ENCODE measurements at regions not wholly inside any gene's neighbourhood (a gene's known extent, or its start where the extent isn't known, plus 50 kb on each side); places are given as distances from the start of the nearest gene placed in this dataset.

DNA sequence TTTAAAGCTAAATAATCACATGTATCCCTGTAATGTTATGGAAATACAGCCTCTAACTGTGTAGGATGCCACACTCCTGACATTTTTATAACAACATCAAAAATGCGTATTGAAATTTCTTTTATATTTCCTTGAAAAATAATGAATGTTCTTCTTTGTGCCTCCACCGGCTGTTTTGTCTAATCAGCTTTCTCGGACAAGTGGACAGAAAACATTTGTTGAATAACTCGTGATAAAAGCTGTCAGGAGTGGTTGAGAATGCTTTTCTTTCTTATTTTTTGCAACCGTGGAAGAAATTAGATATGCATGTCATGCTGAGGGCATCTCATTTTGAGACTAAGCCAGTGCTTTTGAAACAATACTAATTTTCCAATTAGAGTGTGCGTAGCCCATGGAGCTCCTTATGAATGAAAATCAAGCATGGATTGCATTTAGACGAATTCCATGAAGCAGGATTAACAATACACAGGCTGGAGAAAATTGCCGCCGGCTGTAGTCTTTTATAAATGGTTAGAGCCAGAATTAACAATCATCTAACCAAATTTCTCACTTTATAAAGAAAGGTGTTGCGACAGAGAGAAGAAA is 614.5 kb upstream of the LCORL start (continued):
- TF ChIP-seq, protein P1, sequence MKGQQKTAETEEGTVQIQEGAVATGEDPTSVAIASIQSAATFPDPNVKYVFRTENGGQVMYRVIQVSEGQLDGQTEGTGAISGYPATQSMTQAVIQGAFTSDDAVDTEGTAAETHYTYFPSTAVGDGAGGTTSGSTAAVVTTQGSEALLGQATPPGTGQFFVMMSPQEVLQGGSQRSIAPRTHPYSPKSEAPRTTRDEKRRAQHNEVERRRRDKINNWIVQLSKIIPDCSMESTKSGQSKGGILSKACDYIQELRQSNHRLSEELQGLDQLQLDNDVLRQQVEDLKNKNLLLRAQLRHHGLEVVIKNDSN (IDR thresholded peaks at IDR 0.05; ENCODE audit: borderline replicate concordance, low read depth): no peak
- TF ChIP-seq, protein P2, sequence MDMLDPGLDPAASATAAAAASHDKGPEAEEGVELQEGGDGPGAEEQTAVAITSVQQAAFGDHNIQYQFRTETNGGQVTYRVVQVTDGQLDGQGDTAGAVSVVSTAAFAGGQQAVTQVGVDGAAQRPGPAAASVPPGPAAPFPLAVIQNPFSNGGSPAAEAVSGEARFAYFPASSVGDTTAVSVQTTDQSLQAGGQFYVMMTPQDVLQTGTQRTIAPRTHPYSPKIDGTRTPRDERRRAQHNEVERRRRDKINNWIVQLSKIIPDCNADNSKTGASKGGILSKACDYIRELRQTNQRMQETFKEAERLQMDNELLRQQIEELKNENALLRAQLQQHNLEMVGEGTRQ (IDR thresholded peaks at IDR 0.05; ENCODE audit: borderline replicate concordance, low read depth, low read length): no peak
- no peak for TF ChIP-seq YY1 (IDR thresholded peaks at IDR 0.05; ENCODE audit: low read depth)

DNA sequence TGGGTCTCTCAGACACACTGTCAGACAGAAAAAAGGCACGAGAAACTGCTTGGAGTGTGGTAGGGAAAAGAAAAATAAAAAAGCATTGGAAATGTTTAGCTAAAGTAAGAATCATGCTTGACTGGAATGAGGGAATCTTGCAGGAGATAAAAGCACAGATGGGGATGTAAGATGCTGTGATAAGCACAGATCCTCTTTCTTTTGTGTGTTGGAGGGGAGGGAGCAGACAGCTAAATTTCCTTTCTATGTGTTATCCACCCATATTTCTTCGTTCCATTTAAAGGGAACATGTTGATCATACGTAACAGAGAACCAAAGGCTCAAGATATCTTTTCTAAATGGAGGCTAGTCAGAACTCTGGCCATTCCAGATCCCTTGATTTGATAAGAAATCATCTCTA is 614.0 kb upstream of the LCORL start:
- no peaks in the 10 kb centered on the region for H3K79me2 ChIP-seq (ENCODE audit: insufficient read depth)
- H3K4me1 ChIP-seq (ENCODE audit: control insufficient read depth in 1 of 2, insufficient read depth in 2 of 2, low read depth in 1 of 2, low read length in 1 of 2): no peaks in the 10 kb centered on the region
- no peak overlapping the region for H3K4me2 ChIP-seq
- no peaks in the 10 kb centered on the region for H3K9me3 ChIP-seq
- no peak overlapping the region for H3K9ac ChIP-seq
- H3K27me3 ChIP-seq (ENCODE audit: insufficient read depth): no peaks in the 10 kb centered on the region
- H3K4me3 ChIP-seq (ENCODE audit: low read depth in 2 of 2, low read length in 1 of 2): no peak overlapping the region
- no peaks in the 10 kb centered on the region for H3F3A ChIP-seq (replicated peaks; ENCODE audit: insufficient read depth)
- no peak for DNase-seq
- WGBS (ENCODE audit: low lambda C conversion rate): 7% methylated on average over 3 of the region's 3 CpGs
- no peaks in the 10 kb centered on the region for H3K36me3 ChIP-seq (replicated peaks in 1 of 2; ENCODE audit: control insufficient read depth in 1 of 2, insufficient read depth in 2 of 2, low read length in 1 of 2)
- POLR2A ChIA-PET: no interaction called here
- TF ChIP-seq EP300 (IDR thresholded peaks at IDR 0.05; ENCODE audit: borderline replicate concordance in 1 of 2, low read depth in 1 of 2, low read length in 1 of 2) (no peak), SIN3A (IDR thresholded peaks at IDR 0.05; ENCODE audit: borderline replicate concordance, low read depth, low read length) (no peak), NRF1 (IDR thresholded peaks at IDR 0.05; ENCODE audit: low read depth, low read length) (no peak), RAD21 (IDR thresholded peaks at IDR 0.05; ENCODE audit: low read length) (no peak), MEF2A (IDR thresholded peaks at IDR 0.05; ENCODE audit: borderline replicate concordance, low read depth) (no peak), YY1 (IDR thresholded peaks at IDR 0.05; ENCODE audit: low read depth) (no peak), TEAD4 (IDR thresholded peaks at IDR 0.05; ENCODE audit: borderline replicate concordance, insufficient read depth) (no peak), RCOR1 (IDR thresholded peaks at IDR 0.05; ENCODE audit: low read length) (no peak)
- TF ChIP-seq, protein P3, sequence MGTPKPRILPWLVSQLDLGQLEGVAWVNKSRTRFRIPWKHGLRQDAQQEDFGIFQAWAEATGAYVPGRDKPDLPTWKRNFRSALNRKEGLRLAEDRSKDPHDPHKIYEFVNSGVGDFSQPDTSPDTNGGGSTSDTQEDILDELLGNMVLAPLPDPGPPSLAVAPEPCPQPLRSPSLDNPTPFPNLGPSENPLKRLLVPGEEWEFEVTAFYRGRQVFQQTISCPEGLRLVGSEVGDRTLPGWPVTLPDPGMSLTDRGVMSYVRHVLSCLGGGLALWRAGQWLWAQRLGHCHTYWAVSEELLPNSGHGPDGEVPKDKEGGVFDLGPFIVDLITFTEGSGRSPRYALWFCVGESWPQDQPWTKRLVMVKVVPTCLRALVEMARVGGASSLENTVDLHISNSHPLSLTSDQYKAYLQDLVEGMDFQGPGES (IDR thresholded peaks at IDR 0.05; ENCODE audit: low read depth, low read length): no peak
- TF ChIP-seq, protein P1 (IDR thresholded peaks at IDR 0.05; ENCODE audit: borderline replicate concordance, low read depth): no peak
- no peaks in the 10 kb centered on the region for H3K9me2 ChIP-seq
- no peak overlapping the region for H3K27ac ChIP-seq (ENCODE audit: low read depth in 2 of 2, low read length in 1 of 2)
- CTCF ChIA-PET: no interaction called here
- no peak overlapping the region for H2AFZ ChIP-seq (ENCODE audit: low read depth)
- no peaks in the 10 kb centered on the region for H4K20me1 ChIP-seq (ENCODE audit: insufficient read depth)

DNA sequence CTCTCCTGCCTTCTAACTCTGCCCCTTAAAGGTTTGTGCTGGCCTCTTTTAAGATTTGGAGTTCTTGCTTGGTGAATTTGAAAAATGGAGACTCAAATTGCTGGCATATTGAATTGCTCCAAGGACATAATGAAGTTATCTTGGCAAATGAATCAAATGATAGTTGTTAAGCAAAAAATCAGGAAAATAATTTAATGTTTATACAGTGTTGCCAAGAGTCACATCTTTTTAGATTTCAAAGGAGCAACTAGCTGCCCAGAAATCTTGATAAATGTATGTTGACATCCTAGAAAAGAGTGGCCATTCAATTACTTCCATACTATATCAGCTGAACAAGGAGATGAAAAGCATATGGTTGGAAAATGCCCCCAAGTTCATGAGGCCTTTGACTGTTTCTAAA is 610.0 kb upstream of the LCORL start:
- ChIA-PET CTCF (no interaction called here), POLR2A (no interaction called here)
- Histone ChIP-seq H2AFZ (ENCODE audit: low read depth) (no peak overlapping the region), H3K36me3 (replicated peaks in 1 of 2; ENCODE audit: control insufficient read depth in 1 of 2, insufficient read depth in 2 of 2, low read length in 1 of 2) (no peaks in the 10 kb centered on the region), H3K9ac (no peak overlapping the region), H4K20me1 (ENCODE audit: insufficient read depth) (no peaks in the 10 kb centered on the region), H3K4me3 (ENCODE audit: low read depth in 2 of 2, low read length in 1 of 2) (no peak overlapping the region), H3K4me1 (ENCODE audit: control insufficient read depth in 1 of 2, insufficient read depth in 2 of 2, low read depth in 1 of 2, low read length in 1 of 2) (no peaks in the 10 kb centered on the region), H3K27ac (ENCODE audit: low read depth in 2 of 2, low read length in 1 of 2) (no peak overlapping the region), H3K9me3 (no peaks in the 10 kb centered on the region), H3K4me2 (no peak overlapping the region), H3F3A (replicated peaks; ENCODE audit: insufficient read depth) (no peaks in the 10 kb centered on the region), H3K9me2 (no peaks in the 10 kb centered on the region), H3K27me3 (ENCODE audit: insufficient read depth) (no peaks in the 10 kb centered on the region), H3K79me2 (ENCODE audit: insufficient read depth) (no peaks in the 10 kb centered on the region)
- TF ChIP-seq MEF2A (IDR thresholded peaks at IDR 0.05; ENCODE audit: borderline replicate concordance, low read depth) (no peak), RCOR1 (IDR thresholded peaks at IDR 0.05; ENCODE audit: low read length) (no peak), MXI1 (IDR thresholded peaks at IDR 0.05; ENCODE audit: low read depth, low read length) (no peak), ELF1 (IDR thresholded peaks at IDR 0.05) (no peak), SIN3A (IDR thresholded peaks at IDR 0.05; ENCODE audit: borderline replicate concordance, low read depth, low read length) (no peak), RAD21 (IDR thresholded peaks at IDR 0.05; ENCODE audit: low read length) (no peak)
- TF ChIP-seq, protein P4, sequence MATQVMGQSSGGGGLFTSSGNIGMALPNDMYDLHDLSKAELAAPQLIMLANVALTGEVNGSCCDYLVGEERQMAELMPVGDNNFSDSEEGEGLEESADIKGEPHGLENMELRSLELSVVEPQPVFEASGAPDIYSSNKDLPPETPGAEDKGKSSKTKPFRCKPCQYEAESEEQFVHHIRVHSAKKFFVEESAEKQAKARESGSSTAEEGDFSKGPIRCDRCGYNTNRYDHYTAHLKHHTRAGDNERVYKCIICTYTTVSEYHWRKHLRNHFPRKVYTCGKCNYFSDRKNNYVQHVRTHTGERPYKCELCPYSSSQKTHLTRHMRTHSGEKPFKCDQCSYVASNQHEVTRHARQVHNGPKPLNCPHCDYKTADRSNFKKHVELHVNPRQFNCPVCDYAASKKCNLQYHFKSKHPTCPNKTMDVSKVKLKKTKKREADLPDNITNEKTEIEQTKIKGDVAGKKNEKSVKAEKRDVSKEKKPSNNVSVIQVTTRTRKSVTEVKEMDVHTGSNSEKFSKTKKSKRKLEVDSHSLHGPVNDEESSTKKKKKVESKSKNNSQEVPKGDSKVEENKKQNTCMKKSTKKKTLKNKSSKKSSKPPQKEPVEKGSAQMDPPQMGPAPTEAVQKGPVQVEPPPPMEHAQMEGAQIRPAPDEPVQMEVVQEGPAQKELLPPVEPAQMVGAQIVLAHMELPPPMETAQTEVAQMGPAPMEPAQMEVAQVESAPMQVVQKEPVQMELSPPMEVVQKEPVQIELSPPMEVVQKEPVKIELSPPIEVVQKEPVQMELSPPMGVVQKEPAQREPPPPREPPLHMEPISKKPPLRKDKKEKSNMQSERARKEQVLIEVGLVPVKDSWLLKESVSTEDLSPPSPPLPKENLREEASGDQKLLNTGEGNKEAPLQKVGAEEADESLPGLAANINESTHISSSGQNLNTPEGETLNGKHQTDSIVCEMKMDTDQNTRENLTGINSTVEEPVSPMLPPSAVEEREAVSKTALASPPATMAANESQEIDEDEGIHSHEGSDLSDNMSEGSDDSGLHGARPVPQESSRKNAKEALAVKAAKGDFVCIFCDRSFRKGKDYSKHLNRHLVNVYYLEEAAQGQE (IDR thresholded peaks at IDR 0.05; ENCODE audit: low read depth, low read length): no peak
- DNase-seq: no peak

All from SK-N-SH (cell line).